ENCODE measurements at regions not wholly inside any gene's neighbourhood (a gene's known extent, or its start where the extent isn't known, plus 50 kb on each side); places are given as distances from the start of the nearest gene placed in this dataset.

DNA sequence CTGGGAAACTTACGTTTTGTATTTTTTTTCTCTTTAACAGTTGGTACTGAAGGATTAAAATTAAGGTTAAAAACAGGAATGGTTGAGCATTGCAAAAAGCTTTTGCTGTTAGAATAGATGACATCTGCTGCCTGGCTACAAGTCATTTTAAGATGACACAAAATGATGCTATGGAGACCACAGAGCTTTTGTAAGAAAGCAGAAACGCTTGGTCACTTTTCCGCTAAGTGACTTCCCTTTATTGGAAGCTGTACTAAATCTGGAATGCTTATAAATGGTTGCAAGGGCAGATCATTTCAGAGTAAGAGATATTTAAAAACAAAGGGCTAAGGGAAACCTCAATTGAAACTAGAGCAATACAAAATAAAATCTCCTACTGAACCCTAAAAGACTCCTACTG lies 544.0 kb downstream of the STK39 start:
- Mint-ChIP-seq H3K36me3 (ENCODE audit: insufficient read depth in 2 of 2) (no peaks in the 10 kb centered on the region), H3K4me1 (ENCODE audit: low read depth) (no peaks in the 10 kb centered on the region), H3K27ac (no peak overlapping the region), H3K4me3 (no peak overlapping the region), H3K9me3 (no peaks in the 10 kb centered on the region), H3K27me3 (ENCODE audit: low read depth) (no peaks in the 10 kb centered on the region)
- no peak for ATAC-seq (replicated peaks in 1 of 2)
- DNase-seq = no peak

DNA sequence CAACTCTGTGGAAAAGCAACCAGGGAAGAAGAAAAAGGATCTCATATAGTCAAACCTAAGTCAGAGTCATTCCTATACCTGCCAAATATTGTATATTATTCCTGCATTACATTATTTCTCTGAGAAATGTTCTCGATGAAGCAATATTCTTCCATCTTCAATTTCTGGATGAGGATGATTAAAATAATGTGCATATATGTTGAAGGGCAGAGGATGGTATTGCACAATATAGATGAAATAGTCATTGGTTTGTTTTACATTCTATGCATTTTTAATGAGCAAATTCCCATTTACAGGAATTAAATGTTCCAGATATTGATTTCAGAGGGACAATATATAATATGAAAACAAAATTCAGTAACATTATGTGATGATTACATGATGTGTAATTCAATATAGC lies 545.2 kb downstream of the STK39 start:
- no peak overlapping the region for H3K27ac Mint-ChIP-seq
- no peak overlapping the region for H3K4me3 Mint-ChIP-seq
- ATAC-seq (replicated peaks in 1 of 2) (no peak), DNase-seq (no peak)
- no peaks in the 10 kb centered on the region for H3K9me3 Mint-ChIP-seq
- H3K27me3 Mint-ChIP-seq (ENCODE audit: low read depth) = no peaks in the 10 kb centered on the region
- H3K36me3 Mint-ChIP-seq (ENCODE audit: insufficient read depth in 2 of 2) = no peaks in the 10 kb centered on the region
- no peaks in the 10 kb centered on the region for H3K4me1 Mint-ChIP-seq (ENCODE audit: low read depth)

DNA sequence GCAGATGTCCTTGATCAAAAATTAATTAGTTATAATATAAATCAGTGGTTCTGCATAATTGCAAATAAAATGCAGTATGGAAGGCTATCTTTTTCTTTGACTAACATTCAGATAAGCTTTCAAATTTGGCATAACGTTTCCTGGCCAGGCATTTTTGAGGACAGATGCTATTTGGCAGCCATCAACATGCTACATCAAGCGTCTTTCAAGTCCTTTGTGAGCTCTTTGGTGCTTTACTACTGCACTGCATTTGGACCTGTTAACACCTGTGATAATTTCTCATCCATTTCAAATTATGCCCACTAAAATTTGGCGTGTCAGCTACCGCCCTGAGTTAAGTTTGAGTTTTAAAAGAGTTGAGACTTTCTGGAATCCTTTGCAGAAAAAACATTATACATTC lies 545.7 kb downstream of the STK39 start:
- no peaks in the 10 kb centered on the region for H3K9me3 Mint-ChIP-seq
- H3K4me3 Mint-ChIP-seq = no peak overlapping the region
- ATAC-seq (replicated peaks in 1 of 2) (no peak), DNase-seq (no peak)
- H3K4me1 Mint-ChIP-seq (ENCODE audit: low read depth) = no peaks in the 10 kb centered on the region
- H3K36me3 Mint-ChIP-seq (ENCODE audit: insufficient read depth in 2 of 2) = no peaks in the 10 kb centered on the region
- no peaks in the 10 kb centered on the region for H3K27me3 Mint-ChIP-seq (ENCODE audit: low read depth)
- H3K27ac Mint-ChIP-seq = no peak overlapping the region

DNA sequence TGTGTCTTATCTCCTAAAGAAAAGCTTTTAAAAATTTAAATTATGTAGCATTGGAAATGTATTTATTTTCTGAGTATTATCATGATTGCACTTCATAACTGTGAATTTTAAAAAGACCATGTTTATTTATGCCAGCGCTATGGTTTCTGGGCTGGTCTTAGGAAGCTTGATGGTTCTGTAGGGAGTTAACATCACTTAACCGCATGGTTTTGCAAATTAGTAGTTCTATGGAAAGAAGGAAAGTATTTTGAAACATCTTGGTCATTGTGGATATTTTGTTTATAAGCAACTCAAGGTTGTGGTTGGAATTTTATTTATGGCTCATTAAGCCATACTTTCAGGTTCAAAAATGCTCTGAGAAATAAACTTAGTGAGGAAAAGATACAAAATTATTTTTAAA lies 549.4 kb downstream of the STK39 start:
- Mint-ChIP-seq H3K27me3 (ENCODE audit: low read depth) (no peaks in the 10 kb centered on the region), H3K4me1 (ENCODE audit: low read depth) (no peaks in the 10 kb centered on the region), H3K4me3 (no peak overlapping the region), H3K36me3 (ENCODE audit: insufficient read depth in 2 of 2) (no peaks in the 10 kb centered on the region), H3K9me3 (no peaks in the 10 kb centered on the region), H3K27ac (no peak overlapping the region)
- ATAC-seq (replicated peaks in 1 of 2) = no peak
- DNase-seq = no peak

DNA sequence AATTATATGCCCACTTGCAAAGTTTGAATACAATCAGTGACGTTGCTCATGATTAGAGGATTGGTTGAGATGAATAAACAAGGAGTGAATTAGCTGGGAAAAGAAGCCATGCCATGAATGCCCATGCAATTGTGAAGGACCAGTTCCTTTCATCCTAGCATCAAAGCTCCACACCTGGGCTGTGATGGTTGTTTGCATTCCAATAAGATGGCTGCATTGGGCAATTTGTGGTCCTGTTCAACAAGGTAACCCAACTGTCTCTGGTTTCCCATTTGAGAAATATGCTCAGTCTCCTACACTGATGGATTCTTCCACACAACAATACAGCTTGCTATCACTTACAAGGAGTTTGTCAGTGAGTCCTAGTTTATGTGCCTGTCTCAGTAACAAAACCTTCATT lies 550.2 kb downstream of the STK39 start:
- H3K27ac Mint-ChIP-seq = no peak overlapping the region
- no peaks in the 10 kb centered on the region for H3K27me3 Mint-ChIP-seq (ENCODE audit: low read depth)
- H3K36me3 Mint-ChIP-seq (ENCODE audit: insufficient read depth in 2 of 2) = no peaks in the 10 kb centered on the region
- H3K4me1 Mint-ChIP-seq (ENCODE audit: low read depth) = no peaks in the 10 kb centered on the region
- no peak overlapping the region for H3K4me3 Mint-ChIP-seq
- no peaks in the 10 kb centered on the region for H3K9me3 Mint-ChIP-seq
- no peak for ATAC-seq (replicated peaks in 1 of 2)
- no peak for DNase-seq

DNA sequence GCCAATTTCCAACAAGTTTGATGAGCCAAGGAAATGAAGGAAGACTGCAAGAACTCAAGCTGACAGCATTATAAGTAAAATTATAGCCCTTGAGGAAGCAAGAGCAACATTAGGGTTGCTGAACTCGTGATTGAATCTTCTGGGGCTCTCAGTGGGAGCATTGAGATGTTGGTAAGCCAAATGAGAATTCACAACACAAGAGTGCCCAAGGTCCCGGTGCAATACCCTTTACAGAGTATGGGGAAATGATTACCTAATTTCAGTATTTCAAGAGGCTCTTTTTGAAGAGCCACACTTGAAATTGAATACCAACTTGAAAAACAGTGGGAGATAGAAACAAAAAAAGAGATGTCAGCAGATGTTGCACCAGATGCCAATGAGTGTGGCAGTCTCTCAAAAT lies 554.5 kb downstream of the STK39 start:
- ATAC-seq (replicated peaks in 1 of 2) = no peak
- no peak overlapping the region for H3K27ac Mint-ChIP-seq

DNA sequence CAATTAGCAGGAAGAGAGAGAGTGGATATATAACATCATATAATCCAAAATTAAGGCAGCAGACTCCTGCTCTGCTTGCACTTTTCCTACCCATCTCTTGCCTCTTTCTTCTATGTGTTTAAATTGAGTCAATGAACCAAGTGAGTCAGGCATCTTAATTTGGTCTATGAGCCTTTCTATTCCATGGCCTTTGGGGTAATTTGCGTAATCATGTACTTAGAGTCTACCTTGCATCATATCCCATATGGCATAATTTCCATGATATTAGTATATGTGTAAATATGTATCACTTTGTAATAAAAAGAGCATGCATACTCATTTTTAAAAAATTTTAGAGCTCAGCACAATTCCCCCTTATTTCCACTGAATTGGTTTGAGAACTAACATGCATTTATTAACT lies 555.2 kb downstream of the STK39 start:
- ATAC-seq (replicated peaks in 1 of 2) (no peak), DNase-seq (no peak)
- Mint-ChIP-seq H3K36me3 (ENCODE audit: insufficient read depth in 2 of 2) (no peaks in the 10 kb centered on the region), H3K9me3 (no peaks in the 10 kb centered on the region), H3K27me3 (ENCODE audit: low read depth) (peaks cover 1% of the 10 kb centered on the region), H3K4me3 (no peak overlapping the region), H3K4me1 (ENCODE audit: low read depth) (no peaks in the 10 kb centered on the region), H3K27ac (no peak overlapping the region)

More for the DNA sequence above, 554.5 kb downstream of the STK39 start:
- Mint-ChIP-seq H3K4me3 (no peak overlapping the region), H3K36me3 (ENCODE audit: insufficient read depth in 2 of 2) (no peaks in the 10 kb centered on the region), H3K27me3 (ENCODE audit: low read depth) (no peaks in the 10 kb centered on the region), H3K4me1 (ENCODE audit: low read depth) (no peaks in the 10 kb centered on the region), H3K9me3 (no peaks in the 10 kb centered on the region)
- DNase-seq = no peak

DNA sequence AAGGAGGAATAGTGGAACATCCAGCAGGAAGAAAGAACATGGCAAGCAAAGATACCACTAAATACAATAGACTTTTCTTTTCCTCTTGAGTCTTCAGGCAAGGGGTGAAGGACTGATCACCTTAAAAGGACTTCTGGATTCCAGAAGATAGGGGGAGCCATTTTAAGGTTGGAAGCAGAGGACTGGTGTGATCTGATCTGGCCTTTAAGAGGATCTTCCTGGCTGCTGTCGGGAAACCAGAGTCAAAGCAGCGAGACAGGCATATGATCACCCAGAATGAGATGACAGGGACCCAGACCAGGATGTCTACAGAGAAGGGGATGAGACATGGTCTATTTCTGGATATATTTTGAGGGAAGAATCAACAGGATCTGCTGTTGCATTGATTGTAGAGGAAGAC lies 558.0 kb downstream of the STK39 start:
- peaks cover 8% of the 10 kb centered on the region for H3K27me3 Mint-ChIP-seq (ENCODE audit: low read depth)
- no peak for ATAC-seq (replicated peaks in 1 of 2)
- H3K9me3 Mint-ChIP-seq = no peaks in the 10 kb centered on the region
- DNase-seq = no peak
- no peak overlapping the region for H3K27ac Mint-ChIP-seq
- H3K36me3 Mint-ChIP-seq (ENCODE audit: insufficient read depth in 2 of 2) = no peaks in the 10 kb centered on the region
- H3K4me1 Mint-ChIP-seq (ENCODE audit: low read depth) = no peaks in the 10 kb centered on the region
- H3K4me3 Mint-ChIP-seq = no peak overlapping the region

DNA sequence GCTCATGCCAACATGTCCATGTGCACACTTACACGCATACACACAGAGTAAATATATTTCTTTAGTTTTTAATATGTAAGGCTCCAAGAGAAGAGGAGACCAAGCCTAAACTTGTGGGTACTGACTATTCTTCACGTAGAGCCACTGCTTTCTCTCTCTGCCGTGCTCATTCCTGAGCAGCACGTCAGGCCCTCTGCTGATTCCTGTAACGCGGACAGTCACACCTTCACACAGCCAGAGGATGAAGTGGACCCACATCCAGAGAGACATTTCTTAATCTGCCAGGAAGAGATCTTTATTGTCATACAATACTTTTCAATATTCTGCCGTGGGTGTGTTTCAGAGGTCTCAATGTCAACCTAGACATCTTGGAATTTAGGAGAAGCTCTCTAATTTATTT lies 560.7 kb downstream of the STK39 start:
- Mint-ChIP-seq H3K27me3 (ENCODE audit: low read depth) (peaks cover 8% of the 10 kb centered on the region), H3K36me3 (ENCODE audit: insufficient read depth in 2 of 2) (no peaks in the 10 kb centered on the region), H3K4me3 (no peak overlapping the region), H3K9me3 (no peaks in the 10 kb centered on the region), H3K4me1 (ENCODE audit: low read depth) (no peaks in the 10 kb centered on the region), H3K27ac (no peak overlapping the region)
- ATAC-seq (replicated peaks in 1 of 2) (no peak), DNase-seq (no peak)

DNA sequence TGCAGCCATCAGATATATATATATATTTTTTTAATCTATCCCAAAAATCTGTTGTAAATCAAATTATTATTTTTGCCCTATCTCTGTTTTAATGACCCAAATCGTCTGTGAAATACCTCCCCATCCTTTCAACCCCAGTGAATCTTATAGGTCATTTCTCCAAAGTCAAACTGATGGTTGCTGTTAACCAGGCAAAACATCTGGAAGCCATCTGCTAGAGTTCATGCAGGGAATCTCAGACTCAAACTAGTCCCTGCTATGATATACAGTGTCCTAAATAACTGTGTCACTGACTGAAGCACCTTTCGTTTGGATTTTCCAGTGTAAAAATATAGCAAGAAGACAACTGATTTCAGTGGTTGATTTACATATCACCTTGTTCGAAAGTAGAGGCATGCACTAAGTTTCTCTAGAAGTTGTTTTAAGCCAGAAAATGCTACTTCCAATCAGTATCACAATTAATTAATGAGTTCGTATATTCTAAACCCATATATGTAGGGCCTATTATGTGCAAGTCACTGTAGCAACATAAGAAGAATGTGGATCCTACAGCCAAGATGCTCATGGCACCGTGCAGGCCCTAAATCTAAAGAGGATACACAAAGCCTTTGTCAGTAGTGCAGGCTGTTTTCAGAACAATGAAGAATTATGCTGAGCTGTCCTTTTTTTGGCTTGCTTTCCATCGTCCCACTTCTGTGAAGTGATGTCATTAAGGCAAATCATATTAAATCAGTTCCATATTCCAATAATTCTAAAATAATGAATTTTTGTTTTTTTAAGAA lies 566.0 kb downstream of the STK39 start:
- ATAC-seq (replicated peaks in 1 of 2) (no peak), DNase-seq (no peak)
- Mint-ChIP-seq H3K27me3 (ENCODE audit: low read depth) (no peaks in the 10 kb centered on the region), H3K27ac (no peak overlapping the region), H3K4me3 (no peak overlapping the region), H3K36me3 (ENCODE audit: insufficient read depth in 2 of 2) (no peaks in the 10 kb centered on the region), H3K9me3 (no peaks in the 10 kb centered on the region), H3K4me1 (ENCODE audit: low read depth) (no peaks in the 10 kb centered on the region)

DNA sequence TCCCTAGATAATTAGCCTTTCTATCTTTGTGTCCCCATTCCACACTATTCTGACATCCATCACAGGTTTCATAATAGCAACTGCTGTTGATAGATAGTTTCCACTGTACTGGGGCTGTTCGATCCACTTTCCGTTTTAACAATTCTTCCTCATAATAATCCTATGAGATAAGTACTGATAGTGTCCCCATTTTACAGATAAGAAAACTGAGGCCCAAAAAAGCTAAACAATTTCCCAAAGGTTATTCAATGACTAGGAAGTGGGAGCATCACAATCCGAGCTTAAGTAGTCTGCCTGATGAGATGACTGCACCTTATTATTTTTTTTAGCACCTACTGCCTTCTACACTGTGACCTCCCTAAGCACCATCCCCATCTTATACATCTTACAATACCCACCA lies 569.2 kb downstream of the STK39 start:
- Mint-ChIP-seq H3K27me3 (ENCODE audit: low read depth) (no peaks in the 10 kb centered on the region), H3K27ac (no peak overlapping the region), H3K4me3 (no peak overlapping the region), H3K4me1 (ENCODE audit: low read depth) (no peaks in the 10 kb centered on the region), H3K36me3 (ENCODE audit: insufficient read depth in 2 of 2) (no peaks in the 10 kb centered on the region), H3K9me3 (no peaks in the 10 kb centered on the region)
- ATAC-seq (replicated peaks in 1 of 2) = no peak
- no peak for DNase-seq

DNA sequence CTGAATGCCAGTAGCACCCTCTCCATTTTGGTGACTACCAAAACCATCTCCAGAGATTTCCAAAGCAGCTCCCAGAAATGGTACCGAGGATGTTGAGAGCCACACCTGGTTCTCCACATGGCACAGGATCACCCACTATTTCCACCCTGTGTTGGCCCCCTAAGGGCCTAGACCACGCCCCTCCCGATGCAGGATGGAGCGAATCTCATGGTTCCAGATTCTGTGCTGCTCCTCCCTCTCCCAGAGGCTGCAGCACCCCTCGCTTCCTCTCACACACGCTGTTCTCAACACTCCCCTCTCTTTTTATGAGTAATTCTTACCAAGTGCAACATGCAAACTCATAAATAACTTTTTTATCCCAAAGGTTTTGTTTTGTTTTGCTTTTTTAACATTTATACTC lies 571.5 kb downstream of the STK39 start:
- no peaks in the 10 kb centered on the region for H3K36me3 Mint-ChIP-seq (ENCODE audit: insufficient read depth in 2 of 2)
- no peaks in the 10 kb centered on the region for H3K27me3 Mint-ChIP-seq (ENCODE audit: low read depth)
- DNase-seq = no peak
- H3K9me3 Mint-ChIP-seq = peaks cover 5 to 6% of the 10 kb centered on the region in 2 donors
- H3K4me1 Mint-ChIP-seq (ENCODE audit: low read depth) = no peaks in the 10 kb centered on the region
- no peak overlapping the region for H3K27ac Mint-ChIP-seq
- H3K4me3 Mint-ChIP-seq = no peak overlapping the region
- no peak for ATAC-seq (replicated peaks in 1 of 2)

DNA sequence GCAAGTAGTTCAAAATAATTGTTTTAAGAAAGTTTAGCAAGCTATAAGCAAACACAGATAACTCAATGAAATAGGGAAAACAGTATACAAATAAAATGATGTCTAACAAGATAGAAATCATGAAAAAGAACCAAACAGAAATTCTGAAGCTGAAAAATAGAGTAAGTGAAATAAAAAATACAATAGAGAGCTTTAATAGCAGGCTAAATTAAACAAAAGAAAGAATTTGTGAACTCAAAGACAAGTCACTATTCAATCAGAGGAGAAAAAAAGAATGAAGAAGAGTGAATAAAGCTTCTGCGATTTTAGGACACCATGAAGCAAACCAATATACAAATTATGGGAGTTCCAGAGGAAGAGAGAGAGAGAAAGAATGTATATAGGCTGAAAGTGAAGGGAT lies 576.8 kb downstream of the STK39 start:
- no peaks in the 10 kb centered on the region for H3K4me1 Mint-ChIP-seq (ENCODE audit: low read depth)
- peaks cover 1 to 2% of the 10 kb centered on the region in 2 donors for H3K36me3 Mint-ChIP-seq (ENCODE audit: insufficient read depth in 2 of 2)
- DNase-seq (no peak), ATAC-seq (replicated peaks in 1 of 2) (no peak)
- H3K27me3 Mint-ChIP-seq (ENCODE audit: low read depth) = no peaks in the 10 kb centered on the region
- H3K9me3 Mint-ChIP-seq = peaks cover 15 to 23% of the 10 kb centered on the region in 2 donors
- no peak overlapping the region for H3K4me3 Mint-ChIP-seq
- H3K27ac Mint-ChIP-seq = no peak overlapping the region

DNA sequence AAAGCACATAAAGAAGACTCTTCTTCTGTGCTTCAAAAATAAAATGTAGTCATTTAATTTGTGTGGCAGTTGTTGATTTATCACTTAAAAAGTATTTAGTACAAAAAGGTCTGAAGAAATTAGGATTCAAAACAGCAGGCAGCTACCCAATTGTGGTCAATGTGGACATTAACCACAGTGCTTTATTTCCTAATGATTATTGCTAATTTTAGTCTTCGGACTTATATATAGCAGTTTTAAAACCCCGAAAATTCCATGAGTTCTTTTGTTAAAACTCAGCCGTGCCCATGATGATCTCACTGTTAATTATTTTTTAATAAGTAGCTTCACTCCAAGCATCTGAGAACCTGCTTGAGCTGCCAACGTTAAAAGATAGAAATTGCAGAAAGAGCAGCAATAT lies 594.3 kb downstream of the STK39 start:
- H3K4me1 Mint-ChIP-seq (ENCODE audit: low read depth) = no peaks in the 10 kb centered on the region
- no peak overlapping the region for H3K27ac Mint-ChIP-seq
- ATAC-seq (replicated peaks in 1 of 2) = no peak
- H3K36me3 Mint-ChIP-seq (ENCODE audit: insufficient read depth in 2 of 2) = no peaks in the 10 kb centered on the region
- H3K4me3 Mint-ChIP-seq = no peak overlapping the region
- DNase-seq = no peak
- H3K9me3 Mint-ChIP-seq = peaks cover 0 to 2% of the 10 kb centered on the region in 2 donors
- no peaks in the 10 kb centered on the region for H3K27me3 Mint-ChIP-seq (ENCODE audit: low read depth)
